ENCODE measurements at regions not wholly inside any gene's neighbourhood (a gene's known extent, or its start where the extent isn't known, plus 50 kb on each side); places are given as distances from the start of the nearest gene placed in this dataset.
"Not testable (repeated sequence)": the region's sequence is repeated elsewhere in the genome, so short reads cannot be mapped to it uniquely, and the experiment has no call there.

DNA sequence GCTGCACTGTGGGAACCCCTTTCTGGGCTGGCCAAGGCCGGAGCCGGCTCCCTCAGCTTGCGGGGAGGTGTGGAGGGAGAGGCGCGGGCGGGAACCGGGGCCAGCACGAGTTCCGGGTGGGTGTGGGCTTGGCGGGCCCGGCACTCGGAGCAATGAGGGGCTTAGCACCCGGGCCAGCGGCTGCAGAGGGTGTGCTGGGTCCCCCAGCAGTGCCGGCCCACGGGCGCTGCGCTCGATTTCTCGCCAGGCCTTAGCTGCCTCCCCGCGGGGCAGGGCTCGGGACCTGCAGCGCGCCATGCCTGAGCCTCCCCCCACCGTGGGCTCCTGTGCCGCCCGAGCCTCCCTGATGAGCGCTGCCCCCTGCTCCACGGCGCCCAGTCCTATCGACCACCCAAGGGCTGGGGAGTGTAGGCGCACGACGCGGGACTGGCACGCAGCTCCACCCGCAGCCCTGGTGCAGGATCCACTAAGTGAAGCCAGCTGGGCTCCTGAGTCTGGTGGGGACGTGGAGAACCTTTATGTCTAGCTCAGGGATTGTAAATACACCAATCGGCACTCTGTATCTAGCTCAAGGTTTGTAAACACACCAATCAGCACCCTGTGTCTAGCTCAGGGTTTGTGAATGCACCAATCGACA is 180.8 kb upstream of the OTX2 start:
- DNase-seq = not testable (repeated sequence)

DNA sequence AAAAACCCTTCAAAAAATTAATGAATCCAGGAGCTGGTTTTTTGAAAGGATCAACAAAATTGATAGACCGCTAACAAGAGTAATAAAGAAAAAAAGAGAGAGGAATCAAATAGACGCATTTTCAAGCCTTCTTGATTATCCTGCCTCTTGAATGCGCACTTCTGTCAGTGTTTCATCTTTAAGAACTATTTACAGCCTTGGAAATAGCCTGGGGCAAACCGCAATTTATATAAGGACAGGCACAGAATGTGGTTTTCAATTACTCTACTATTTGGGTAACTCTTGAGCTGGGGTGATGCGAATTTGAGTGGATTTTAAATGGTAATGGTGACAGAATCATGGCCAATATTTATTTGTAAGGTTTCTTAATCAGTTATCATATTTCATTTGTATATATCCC is 179.1 kb upstream of the OTX2 start:
- no peak for DNase-seq

DNA sequence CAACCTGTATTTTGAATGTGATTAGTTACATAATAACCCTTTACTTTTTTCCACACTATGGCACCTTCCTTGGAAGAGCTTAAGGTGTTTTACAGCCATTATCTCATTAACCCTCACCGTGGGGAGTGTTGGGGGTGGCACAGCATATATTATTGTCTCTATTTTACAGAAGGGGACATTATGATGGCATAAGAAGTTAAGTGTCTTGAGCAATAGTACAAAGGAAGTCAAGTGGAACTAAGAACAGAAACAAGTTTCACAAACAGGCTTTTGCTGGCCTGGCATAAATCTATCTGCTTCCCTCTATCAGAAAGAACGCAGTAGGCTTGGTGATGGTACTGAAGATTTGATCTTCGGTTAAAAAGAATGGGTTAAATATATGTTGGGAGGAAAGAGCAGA is 169.7 kb upstream of the OTX2 start:
- DNase-seq = no peak

DNA sequence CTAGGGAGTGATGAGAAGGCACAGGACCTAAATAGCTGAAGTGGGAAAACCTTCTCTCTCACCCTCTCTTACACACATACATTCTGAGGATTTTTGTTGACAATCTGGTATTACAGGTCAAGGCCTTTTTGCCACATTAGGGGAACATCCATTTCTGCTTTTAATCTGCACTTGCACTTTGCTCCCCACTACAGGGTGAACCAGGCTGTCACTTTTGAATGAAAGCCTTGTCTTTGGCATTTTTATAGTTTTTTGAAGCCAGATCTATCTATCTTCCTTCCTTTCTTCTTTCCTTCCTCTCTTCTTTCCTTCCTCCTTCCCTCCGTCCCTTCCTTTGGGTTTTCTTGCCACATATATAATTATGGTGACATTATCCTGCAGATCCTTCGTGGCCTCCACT is 165.9 kb upstream of the OTX2 start:
- DNase-seq = no peak

DNA sequence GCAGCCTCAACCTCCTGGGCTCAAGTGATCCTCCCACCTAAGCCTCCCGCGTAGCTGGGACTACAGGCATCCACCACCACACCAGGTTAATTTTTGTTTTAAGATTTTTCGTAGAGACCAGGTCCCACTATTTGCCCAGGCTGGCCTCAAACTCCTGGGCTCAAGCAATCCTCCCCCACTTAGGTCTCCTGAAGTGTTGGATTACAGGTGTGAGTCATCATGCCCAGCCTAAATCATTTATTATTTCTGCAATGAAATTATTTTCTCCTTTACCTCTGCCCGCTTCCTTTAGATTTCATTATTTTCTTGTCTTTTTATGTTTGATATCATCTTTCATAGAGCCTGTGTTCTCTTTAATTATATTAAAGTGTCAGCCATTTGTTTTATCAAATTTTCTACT is 165.2 kb upstream of the OTX2 start:
- no peak for DNase-seq

DNA sequence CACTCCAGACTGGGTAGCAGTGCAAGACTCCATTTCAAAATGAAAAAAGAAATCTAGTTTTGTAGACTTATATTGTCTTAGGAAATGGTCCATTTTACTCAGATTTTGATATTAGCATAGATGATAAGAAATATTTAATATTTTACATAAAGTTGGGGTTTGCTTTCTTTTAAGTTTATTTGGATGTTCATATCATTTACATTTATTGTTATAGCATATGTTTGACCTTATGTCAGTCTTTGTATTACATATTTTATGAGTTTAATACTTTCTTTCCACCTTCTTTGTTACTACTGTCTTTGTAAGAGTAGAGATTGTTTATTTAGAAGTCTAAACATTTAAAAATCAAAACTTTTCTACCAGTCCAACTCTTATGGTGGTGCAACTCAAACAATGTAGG is 162.7 kb upstream of the OTX2 start:
- DNase-seq = no peak

DNA sequence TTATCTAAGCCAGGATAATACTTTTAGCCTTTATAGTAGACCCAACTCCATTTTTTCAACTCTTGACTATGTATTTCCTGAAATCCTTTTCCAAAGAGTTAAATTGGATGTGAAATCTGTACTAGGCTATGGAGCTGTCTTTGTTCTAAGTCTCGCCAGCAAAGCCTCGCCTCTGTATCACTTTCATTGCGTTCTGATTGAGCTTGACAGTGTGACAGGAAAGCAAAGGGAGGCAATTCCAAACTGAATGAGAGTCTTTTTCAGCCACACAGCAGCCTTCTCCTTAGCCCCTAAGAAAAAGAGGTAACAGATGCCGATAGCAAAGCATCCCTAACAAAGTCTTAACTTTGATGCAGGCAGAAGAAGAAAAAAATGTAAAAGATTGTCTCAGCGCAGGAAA is 154.6 kb upstream of the OTX2 start:
- no peak for DNase-seq

DNA sequence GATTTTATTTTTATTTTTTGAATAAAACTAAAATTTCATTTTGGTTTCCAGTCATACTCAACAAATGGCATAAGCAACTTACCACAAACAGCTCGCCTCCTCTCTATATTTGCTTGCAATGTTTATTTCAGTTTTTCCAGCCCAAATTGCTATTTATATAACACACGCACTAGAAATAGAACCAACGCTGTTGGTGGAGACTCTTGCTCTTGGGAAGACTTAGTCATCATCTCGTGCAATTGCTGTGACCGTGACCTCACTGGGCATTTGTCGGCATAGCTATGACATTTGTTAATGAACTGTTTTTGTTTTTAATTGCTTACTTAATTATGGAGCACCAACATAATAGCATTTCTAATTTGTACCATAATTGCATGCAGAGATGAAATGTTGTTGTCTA is 153.1 kb upstream of the OTX2 start:
- no peak for DNase-seq

DNA sequence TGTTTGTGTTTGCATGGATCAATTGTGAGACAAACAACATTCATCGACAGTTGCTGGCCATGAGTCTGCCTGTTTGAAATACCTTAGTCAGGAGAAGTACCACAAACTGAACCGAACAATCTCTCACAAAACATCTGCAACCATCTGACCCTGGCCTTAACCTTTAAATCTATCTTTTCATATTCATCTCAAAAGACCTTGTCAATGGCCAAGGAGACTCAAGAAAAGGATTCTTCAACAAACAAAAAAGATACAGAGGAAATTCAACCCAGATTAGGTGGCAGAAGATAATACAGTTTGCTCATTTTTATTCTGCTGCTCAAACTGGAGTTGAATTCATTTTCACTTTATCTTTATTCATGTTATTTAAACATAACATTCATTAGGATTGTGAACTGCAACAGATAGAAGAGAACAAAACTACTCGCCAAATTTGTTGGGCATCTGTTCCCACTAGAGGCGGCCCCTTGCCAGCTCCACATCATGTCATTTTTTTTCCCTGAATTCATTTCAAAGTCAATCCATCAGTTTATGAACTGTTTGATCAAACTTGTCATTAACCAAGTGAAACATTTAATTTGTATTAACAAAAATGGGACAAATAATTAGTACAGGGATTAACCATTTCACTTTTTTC is 152.3 kb upstream of the OTX2 start:
- DNase-seq = no peak

DNA sequence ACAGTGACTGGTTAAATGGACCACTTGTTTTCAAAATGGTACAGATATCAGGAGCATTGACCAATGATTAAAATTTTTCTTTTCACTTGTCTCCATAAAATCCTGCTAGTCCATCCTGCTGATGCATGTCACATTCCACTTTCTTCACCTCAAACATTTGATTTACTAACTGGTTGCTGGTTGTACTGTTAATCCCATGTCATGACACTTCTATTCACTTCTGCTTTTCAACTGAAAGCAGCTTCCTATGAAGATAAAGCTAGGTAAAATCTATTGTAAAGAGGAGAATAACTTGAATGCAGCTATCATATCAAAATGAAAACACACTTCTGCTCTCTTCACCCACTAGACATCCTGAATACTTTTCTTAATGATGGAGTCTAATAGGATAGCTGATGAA is 149.6 kb upstream of the OTX2 start:
- no peak for DNase-seq

DNA sequence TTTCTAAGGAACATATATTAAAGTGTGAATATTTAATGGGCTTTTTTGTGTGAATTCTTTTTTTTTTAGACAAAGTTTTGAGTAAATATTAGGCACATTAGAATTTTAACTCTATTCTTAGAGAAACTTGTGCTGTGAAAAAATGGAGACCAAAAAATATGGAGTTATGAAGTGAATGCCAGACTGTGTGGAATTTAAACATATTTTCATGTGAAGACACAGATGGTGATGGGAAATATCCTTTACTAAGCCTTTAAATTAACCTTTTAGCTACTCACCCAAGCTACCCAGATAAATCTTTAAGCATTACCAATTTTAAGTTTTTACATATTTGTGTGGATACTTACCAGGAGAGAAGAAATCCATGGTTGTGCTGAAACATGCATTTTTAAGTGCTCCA is 148.8 kb upstream of the OTX2 start:
- no peak for DNase-seq

DNA sequence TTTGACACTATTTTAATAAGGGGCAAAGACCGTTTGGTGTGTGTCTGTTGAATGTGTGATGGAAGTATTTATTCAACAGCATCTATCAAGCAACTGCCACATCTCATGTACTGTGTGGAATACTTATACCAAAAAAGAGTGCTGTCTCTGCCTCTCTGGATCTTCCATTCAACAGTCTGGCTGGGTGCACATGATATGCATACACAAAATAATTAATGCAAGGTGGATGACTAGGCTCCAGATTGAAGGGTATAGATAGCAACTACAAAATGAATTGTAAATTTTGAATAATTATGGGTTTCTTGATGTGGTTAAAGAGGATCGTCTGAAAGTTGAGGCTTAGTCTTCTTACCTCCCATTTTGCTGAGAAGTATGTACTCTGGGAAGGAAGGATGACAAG is 145.9 kb upstream of the OTX2 start:
- no peak for DNase-seq

DNA sequence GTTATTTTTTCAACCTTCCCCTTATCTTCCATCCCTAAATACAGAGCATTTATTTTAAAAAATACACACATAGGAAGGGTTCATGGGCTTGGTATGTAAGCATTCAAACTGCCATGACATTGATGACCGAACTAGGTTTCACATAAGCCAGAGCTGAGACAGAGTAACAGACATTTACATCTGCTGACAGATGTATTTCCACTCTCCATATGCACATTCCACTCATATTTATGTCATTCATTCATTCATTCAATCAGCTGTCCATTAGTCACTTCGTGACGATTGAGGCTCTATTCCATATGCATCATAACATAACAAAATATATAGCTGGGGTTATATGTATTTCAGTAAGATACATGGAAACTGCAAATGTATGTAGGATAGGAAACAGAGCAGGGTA is 145.5 kb upstream of the OTX2 start:
- no peak for DNase-seq

DNA sequence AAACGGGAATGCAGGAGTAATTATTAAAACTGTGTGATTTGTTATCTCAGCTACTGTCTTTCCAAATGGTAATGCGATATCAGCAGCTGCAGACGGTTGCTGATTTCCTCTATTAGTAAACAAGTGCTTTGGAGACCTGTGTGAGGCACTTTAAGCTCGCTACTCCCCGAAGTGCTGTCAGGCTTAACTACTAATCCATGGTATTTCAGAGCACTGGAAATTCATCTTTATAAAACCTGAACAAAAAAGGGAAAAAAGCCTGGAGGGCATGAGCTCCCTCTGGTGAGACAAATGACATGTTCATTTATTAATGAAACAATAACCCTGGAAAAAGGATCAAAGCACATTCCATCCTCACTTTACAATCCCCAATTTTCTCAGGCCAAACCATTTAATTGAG is 143.6 kb upstream of the OTX2 start:
- DNase-seq = no peak

DNA sequence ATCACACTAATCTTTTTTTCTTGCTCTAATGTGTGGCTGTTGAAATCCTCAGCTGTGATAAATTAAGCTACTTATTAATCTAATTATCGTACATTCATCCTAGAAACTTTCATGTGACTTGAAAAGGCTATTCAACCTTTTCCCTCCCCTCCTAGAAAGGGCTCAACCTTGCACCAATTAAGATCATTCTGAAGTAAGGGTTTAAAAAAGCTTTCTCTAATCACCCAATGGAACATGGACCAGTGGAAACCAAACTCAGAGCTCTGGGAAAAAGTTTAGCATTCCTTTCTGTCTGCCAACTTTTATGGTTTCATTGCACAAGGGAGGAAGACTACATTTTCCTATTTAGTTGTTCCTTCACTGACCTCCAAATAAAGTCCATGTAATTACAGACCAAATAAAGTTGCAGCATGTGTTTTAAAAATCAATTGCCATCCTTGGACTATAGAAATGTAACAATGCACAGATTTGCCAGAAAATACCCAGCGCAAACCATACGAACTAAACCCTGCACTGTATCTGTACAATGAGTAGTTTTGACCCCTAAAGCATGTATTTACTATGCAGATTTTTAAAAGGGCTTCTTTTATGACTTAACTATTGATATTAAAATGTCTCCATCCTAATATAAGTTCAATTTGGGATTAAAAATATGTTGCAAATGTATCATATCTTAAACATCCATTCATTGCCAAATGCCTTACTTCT is 142.6 kb upstream of the OTX2 start:
- no peak for DNase-seq

DNA sequence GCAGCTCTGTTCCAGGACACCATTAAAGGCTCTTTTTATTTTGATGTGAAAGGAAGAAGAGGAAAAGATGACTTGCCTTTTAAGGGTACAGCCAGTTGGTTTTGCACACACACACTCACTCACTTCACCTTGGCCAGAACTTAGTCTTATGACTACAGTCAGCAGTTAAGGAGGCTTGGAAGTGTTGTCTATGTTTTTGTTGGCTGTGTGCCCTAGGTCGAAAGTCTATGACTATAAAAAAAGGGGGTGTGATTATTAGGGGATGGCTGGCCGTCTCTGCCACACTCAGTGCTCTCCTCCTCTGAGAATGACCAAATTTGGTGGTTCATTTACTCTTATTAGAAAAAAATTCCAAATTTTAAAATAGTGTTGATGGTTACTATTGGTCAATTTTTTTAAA is 139.5 kb upstream of the OTX2 start:
- DNase-seq = no peak

DNA sequence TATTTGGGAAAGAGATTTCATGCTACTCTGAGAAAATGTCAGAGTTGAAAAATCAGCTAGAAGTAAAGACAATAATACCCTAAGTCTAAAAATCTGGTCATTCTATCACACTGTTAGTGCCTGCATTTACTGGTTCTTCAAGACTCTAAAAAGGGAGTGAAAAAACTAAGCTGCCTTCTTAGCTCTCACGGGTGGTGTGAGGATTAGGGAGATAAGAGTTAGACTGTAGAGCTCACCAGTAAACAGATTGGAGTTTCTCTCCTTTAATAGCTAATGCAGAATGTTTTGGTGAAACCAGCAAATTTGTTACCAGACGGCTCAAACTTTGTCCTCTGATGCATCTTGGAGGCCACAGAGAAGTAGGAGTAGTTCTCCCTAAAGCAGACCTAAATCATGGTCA is 135.0 kb upstream of the OTX2 start:
- DNase-seq = no peak

DNA sequence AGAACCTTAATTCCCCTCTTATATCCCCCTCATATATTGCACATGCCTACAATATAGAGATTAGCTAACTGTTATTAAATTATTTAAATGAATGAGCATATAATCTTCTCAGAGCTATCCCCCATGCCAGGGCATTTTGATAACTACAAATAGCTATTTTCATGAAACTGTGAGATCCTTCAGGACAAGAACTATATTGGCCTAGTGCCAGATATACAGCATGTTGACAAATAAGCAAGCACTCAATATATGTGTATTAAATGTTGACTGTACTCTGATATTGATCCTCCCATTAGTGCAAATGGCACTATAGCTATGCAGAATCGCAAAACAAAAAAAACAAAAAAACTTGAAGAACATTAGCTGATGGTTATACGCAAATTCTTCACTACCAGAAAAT is 134.1 kb upstream of the OTX2 start:
- no peak for DNase-seq

DNA sequence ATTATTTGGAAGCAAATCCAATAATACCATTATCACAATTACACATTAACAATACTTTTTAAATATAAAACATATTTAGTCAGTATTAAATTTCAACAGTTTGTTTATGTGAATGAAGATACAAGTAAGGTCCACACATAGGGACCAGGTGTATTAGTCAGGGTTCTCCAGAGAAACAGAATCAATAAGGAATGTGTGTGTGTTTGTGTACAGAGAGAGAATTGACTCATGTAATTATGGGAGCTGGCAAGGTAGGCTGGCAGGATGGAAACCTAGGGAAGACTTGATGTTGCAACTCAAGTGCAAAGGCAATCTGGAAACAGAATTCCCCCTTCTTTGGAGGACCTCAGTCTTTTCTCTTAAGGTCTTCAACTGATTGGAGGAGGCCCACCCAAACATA is 123.2 kb upstream of the OTX2 start:
- no peak for DNase-seq

DNA sequence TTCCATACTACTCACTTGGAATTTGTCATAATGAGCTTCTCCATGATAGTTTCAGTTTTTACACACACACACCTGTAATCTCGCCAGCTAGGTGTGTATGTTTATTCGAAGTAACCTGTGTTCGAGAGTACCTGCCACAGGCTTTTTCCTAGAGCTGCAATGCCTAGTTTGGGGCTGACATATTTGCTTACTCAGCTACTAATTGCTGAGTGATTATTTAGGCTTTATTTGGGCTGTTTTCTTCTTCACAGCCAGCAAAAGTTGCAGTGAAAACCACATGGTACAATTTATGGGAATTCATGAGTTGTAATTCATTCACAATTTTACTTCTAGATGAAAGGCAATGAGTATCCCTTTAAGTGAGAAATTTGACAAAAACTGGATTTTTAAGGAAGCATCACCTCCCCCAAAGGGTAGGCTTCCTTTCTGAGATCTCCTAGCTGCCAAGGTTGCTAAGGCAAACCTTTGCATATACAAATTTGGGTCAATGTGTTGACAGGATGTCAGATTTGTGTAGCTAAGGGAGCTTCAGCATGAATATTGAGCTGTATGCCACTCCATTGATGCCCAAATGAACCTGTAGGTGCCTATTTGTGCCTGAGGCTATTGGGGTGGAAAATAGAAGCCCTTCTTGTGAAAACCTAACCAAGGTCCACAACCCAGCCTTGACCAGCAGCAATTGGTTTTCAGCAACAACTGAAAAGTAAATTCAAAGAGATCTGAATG is 108.7 kb upstream of the OTX2 start:
- no peak for DNase-seq

DNA sequence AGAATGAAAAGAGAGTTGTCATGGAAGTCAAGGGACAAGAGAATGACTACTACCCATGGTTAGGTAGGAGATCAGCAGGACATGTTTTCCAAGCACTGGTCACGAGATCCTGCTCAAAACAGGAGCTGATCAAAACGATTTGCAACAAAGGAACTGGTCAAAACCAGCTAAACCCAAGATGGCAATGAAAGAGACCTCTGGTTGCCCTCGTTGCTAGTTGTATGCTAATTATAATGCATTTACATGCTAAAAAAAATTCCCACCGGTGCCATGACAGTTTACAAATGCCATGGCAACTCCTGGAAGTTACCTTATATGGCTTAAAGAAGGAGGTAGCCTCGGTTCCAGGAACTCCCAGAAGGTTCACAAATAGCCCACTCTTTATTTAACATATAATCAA is 95.0 kb upstream of the OTX2 start:
- DNase-seq = no peak

DNA sequence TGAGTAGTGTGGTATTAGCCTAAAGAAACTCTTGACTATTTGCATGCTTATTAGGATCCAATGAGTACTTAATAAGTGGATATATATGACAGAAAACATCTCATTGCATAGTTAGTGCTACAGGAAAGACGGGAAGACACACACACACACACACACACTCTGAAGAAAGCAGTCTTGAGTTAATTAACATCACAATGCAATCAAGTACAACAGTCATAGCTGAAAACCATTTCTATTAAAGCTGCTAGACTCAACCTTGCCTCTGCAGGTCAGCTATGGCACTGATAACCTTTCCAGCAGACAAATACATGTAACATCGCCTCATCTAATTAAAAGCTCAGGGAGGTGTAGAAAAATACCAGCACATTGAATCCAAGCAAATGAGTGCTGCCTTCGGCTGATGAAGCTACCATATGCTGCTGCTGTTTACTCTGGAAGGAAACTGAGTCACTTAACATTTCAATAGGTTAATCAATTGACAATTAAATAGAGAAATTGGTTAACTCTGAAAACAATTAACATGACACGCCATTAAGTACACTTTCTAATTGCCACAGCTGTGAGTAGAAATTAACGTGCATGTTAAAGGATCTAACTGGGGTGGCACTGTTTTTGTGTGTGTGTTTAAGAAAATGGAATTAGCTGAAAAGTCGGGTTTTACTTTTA is 93.2 kb upstream of the OTX2 start:
- no peak for DNase-seq

DNA sequence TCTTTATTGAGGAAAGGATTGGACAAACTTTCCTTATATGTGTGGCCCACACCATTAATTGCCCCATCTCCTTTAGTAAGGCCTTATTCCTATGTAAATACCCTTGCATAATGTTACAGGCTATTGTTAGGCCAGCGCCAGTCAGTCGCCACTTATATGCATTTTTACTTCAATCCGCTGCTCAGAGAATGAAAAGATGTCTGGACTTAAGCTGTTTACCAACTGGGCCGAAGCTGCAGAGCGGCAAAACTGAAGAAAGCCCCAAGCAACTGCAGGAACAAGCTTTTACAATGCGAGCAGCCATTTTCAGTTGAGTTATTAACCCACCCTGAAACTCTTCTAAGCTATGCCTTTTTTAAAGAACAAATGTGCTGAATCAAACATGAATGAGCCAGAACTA is 92.1 kb upstream of the OTX2 start:
- no peak for DNase-seq

DNA sequence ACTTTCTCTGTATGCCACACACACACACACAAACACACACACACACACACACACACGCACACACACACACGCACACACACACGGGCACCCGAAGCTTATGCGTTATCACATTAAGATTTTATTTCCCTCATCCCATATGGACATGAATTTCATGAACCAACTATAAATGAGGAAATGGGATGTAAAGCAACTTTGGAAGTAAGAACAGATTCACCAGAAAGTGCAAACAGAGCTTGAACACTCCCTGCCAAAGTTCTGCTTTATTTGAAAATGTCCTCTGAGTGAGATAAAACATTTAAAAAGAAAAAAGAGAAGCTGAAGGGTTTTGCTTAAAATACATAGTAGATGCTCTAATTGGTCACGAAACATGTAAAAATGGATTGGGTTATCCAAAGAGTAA is 90.4 kb upstream of the OTX2 start:
- DNase-seq = no peak
